RWPE1 (cell line): ENCODE measurements at regions not wholly inside any gene's neighbourhood (a gene's known extent, or its start where the extent isn't known, plus 50 kb on each side); places are given as distances from the start of the nearest gene placed in this dataset.

Experiments used
- CTCF ChIA-PET: fragments of 350-600 bp; sonication (Branson Sonifier 250); formaldehyde crosslinking; extraction: SDS; loops from one replicate; lab custom pipeline; 2021; lab: Yijun Ruan, JAX
- POLR2A ChIA-PET: fragments of 400-600 bp; formaldehyde crosslinking; extraction: SDS; loops from one replicate; lab custom pipeline; 2020; ENCODE audit warnings: antibody characterized with exemption; ENCODE audit not compliant: low non-redundant PET; lab: Yijun Ruan, JAX
- DNase-seq: peaks from one replicate; pipeline ENCODE4 v3.0.0; 2012; ENCODE audit warnings: low spot score
- H3K27ac ChIP-seq: fragments of 450-650 bp; 2 replicates; pipeline ENCODE4 v1.5.1; 2017
- TF ChIP-seq, protein P1 (sequence below): fragments of 450-650 bp; conservative IDR thresholded peaks from 2 replicates; pipeline ENCODE4 v1.5.1; 2017; ENCODE audit warnings: low read depth, mild to moderate bottlenecking

DNA sequence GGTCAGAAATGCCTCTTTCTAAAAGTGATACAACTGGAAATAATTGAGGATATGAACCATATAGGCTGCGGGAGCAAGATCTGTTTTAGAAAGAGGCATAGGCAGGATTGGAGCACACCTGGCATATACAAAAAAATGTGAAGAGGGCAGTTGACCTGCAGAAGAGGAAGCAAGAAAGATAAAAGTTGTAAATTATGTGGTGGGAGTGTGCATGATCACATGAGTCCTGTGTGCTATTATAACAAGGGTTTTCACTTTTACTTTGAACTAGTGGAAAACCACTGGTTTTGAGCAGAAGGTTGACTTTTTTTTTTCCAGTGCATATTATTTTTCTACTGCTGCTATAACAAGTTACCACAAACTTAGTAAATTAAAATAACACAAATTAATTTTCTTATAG, 489.3 kb downstream of the ANXA1 start:
- no peak overlapping the region for H3K27ac ChIP-seq
- TF ChIP-seq, protein P1, sequence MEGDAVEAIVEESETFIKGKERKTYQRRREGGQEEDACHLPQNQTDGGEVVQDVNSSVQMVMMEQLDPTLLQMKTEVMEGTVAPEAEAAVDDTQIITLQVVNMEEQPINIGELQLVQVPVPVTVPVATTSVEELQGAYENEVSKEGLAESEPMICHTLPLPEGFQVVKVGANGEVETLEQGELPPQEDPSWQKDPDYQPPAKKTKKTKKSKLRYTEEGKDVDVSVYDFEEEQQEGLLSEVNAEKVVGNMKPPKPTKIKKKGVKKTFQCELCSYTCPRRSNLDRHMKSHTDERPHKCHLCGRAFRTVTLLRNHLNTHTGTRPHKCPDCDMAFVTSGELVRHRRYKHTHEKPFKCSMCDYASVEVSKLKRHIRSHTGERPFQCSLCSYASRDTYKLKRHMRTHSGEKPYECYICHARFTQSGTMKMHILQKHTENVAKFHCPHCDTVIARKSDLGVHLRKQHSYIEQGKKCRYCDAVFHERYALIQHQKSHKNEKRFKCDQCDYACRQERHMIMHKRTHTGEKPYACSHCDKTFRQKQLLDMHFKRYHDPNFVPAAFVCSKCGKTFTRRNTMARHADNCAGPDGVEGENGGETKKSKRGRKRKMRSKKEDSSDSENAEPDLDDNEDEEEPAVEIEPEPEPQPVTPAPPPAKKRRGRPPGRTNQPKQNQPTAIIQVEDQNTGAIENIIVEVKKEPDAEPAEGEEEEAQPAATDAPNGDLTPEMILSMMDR, result no peak
- POLR2A ChIA-PET, result no interaction called here
- CTCF ChIA-PET, result no interaction called here
- no peak for DNase-seq

DNA sequence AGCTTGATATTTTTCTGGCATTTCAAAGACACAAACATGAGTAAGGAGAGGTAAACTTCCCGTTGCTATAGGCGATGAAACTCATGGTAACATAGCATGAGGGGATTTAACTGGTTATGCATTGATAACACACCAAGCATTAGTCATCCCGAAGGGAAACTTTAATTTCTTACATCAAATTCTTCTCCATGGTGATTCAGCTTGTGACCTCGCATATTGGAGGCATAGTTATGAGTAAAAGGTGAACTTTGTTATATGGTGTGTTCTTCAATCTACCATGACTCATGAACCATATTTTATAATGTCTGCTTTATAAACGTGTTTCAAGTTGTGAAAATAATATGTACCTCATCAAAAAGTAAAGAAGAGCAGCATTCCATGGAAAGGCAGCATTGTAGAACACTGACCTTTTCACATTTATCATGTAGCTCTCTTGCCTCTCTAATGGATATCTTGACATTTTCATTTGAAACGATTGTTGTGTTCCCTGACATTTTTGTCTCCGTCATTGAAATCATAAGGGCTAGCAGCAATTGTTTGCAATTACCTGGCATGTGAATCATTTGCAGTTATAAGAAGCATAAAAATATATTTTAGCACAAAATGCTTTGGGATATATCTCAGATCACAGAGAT, 491.8 kb downstream of the ANXA1 start:
- no peak overlapping the region for H3K27ac ChIP-seq
- CTCF ChIA-PET, result interaction anchor here (0.6 to 0.7 kb wide), 3 partner anchors 138 to 561 kb away, joined by 3 to 8 read pairs (median 3); no protein-coding TSS in a partner anchor
- DNase-seq, result peak; percentile 79
- TF ChIP-seq, protein P1, result no peak
- POLR2A ChIA-PET, result no interaction called here

DNA sequence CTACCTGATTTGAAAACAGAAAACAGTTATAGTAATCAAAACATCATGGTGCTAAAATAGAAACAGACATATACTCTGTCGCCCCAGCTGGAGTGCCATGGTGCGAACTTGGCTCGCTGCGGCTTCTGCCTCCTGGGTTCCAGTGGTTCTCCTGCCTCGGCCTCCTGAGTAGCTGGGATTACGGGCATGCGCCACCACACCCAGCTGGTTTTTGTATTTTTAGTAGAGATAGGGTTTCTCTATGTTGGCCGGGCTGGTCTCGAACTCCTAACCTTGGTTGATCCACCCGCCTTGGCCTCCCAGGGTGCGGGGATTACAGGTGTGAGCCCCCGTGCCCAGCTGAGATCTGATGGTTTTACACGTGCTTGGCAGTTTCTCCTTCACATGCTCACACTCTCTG, 495.9 kb downstream of the ANXA1 start:
- ChIA-PET CTCF (no interaction called here), POLR2A (interaction anchor here (0.6 kb wide), 1 partner anchor 322 kb away, joined by 3 read pairs; no protein-coding TSS in a partner anchor)
- DNase-seq, result no peak
- TF ChIP-seq, protein P1, result no peak
- no peak overlapping the region for H3K27ac ChIP-seq

DNA sequence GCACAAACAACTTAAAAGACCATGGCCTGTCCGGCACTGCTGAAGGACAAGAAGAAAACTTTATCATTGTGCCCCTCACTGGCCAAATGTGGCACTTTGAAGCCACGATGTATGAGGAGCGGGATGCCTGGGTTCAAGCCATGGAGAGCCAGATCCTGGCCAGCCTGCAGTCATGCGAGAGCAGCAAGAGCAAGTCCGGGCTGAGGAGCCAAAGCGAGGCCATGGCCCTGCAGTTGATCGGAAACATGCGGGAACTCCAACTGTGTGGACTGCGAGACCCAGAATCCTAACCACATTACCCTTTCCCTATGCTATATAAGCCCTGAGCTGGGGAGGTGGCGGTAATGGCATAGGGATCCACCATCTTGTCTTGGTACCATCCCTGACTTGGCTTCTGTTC, 497.9 kb downstream of the ANXA1 start:
- POLR2A ChIA-PET, result no interaction called here
- DNase-seq, result no peak
- TF ChIP-seq, protein P1, result no peak
- CTCF ChIA-PET, result no interaction called here
- H3K27ac ChIP-seq, result no peak overlapping the region

DNA sequence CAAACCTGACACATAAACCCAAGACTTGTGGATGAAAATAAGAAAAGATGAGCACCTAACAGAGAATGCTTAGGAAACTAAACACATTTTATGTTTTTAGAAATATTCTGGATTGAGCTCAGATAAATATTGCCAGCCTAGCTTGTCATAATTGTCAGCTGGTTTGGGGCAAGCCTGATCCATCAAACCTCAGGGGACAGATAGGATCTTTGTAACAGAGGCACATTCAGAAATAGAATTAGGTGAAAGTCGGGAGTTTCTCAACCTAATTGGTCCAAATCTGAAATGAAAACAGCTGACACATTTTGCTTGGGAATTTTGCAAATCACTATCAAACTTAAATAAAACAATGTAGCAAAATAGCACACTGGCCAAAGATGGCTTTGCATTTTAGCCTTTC, 503.7 kb downstream of the ANXA1 start:
- DNase-seq, result no peak
- no peak overlapping the region for H3K27ac ChIP-seq
- TF ChIP-seq, protein P1, result no peak
- ChIA-PET CTCF (no interaction called here), POLR2A (no interaction called here)

DNA sequence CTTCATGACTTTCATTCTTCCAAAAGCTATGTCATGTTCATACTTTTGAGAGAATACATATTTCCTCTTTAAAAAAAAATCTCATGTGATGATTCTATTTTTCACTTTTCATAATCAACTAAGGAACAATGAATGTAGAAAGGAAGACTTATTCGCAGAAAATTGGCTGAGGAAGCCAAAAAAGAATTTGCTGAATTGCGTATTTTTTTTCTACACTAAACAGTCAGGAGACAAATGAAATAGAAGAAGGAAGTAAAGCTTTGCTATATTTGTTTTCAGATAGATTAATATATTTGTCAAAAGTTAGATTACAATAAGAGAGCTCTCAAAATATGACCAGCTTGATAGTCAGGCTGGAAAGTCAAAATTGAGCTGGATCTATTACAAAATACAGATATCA, 504.2 kb downstream of the ANXA1 start:
- H3K27ac ChIP-seq, result no peak overlapping the region
- ChIA-PET CTCF (interaction anchor here (0.7 kb wide), 2 partner anchors 265 to 834 kb away, joined by 3 read pairs; no protein-coding TSS in a partner anchor), POLR2A (no interaction called here)
- DNase-seq, result no peak
- TF ChIP-seq, protein P1, result no peak
